ENCODE measurements at regions not wholly inside any gene's neighbourhood (a gene's known extent, or its start where the extent isn't known, plus 50 kb on each side); places are given as distances from the start of the nearest gene placed in this dataset.

GRCh38 chrX:137245183-137245582 is 211.4 kb upstream of the GPR101 start:
- TF ChIP-seq CTCF (IDR thresholded peaks at IDR 0.05) (no peak), POLR2A (IDR thresholded peaks at IDR 0.05) (no peak)

All from heart left ventricle (tissue), 13 donors.